ENCODE measurements at regions not wholly inside any gene's neighbourhood (a gene's known extent, or its start where the extent isn't known, plus 50 kb on each side); places are given as distances from the start of the nearest gene placed in this dataset.
A peak's percentile ranks its signal among the peaks of the same experiment; 100 is the strongest.

GRCh38 chr6:104537180-104537579, 322.5 kb downstream of the HACE1 start (continued):
- peak; percentile 58 for TF ChIP-seq PBX3 (IDR thresholded peaks at IDR 0.05)
- no peak for TF ChIP-seq ZBTB33 (IDR thresholded peaks at IDR 0.05; ENCODE audit: borderline replicate concordance, low read depth)
- peak; percentile 41; the same call in 1 of the 2 replicates for TF ChIP-seq MEF2A (IDR thresholded peaks at IDR 0.05; ENCODE audit: borderline replicate concordance, low read depth)
- no peak for TF ChIP-seq USF1 (IDR thresholded peaks at IDR 0.05; ENCODE audit: borderline replicate concordance, low read depth)
- no peak for TF ChIP-seq GATA2 (CRISPR knock-in tag; IDR thresholded peaks at IDR 0.05)
- TF ChIP-seq FOSL2 (IDR thresholded peaks at IDR 0.05; ENCODE audit: borderline replicate concordance, low read depth), result peak; percentile 64
- no peak for TF ChIP-seq CHD2 (IDR thresholded peaks at IDR 0.05; ENCODE audit: low read length, partially characterized antibody)
- no peak for TF ChIP-seq ELF1 (IDR thresholded peaks at IDR 0.05)
- no peak for TF ChIP-seq MAX (IDR thresholded peaks at IDR 0.05; ENCODE audit: low read depth)
- no peak for TF ChIP-seq TAF1 (IDR thresholded peaks at IDR 0.05; ENCODE audit: borderline replicate concordance, low read depth, low read length)
- TF ChIP-seq GABPA (IDR thresholded peaks at IDR 0.05; ENCODE audit: low read depth), result no peak

GRCh38 chr6:104532462-104532861, 327.3 kb downstream of the HACE1 start:
- 73% methylated on average over 3 of the region's 3 CpGs for WGBS (ENCODE audit: low lambda C conversion rate)
- Histone ChIP-seq H3F3A (replicated peaks; ENCODE audit: insufficient read depth) (no peaks in the 10 kb centered on the region), H3K9ac (no peak overlapping the region), H3K36me3 (replicated peaks in 1 of 2; ENCODE audit: control insufficient read depth in 1 of 2, insufficient read depth in 2 of 2, low read length in 1 of 2) (no peaks in the 10 kb centered on the region), H3K9me2 (no peaks in the 10 kb centered on the region), H3K9me3 (no peaks in the 10 kb centered on the region), H3K27ac (ENCODE audit: low read depth in 2 of 2, low read length in 1 of 2) (no peak overlapping the region), H2AFZ (ENCODE audit: low read depth) (no peak overlapping the region), H3K4me2 (no peak overlapping the region), H4K20me1 (ENCODE audit: insufficient read depth) (no peaks in the 10 kb centered on the region), H3K79me2 (ENCODE audit: insufficient read depth) (no peaks in the 10 kb centered on the region), H3K27me3 (ENCODE audit: insufficient read depth) (no peaks in the 10 kb centered on the region), H3K4me1 (ENCODE audit: control insufficient read depth in 1 of 2, insufficient read depth in 2 of 2, low read depth in 1 of 2, low read length in 1 of 2) (0 out of 4 replicates have a peak, but pooled peaks cover 0 to 3% of the 10 kb centered on the region in 2 experiments), H3K4me3 (ENCODE audit: low read depth in 2 of 2, low read length in 1 of 2) (no peak overlapping the region)
- ChIA-PET CTCF (no interaction called here), POLR2A (no interaction called here)
- no peak for DNase-seq
- no peak for TF ChIP-seq RFX5 (IDR thresholded peaks at IDR 0.05; ENCODE audit: low read length)
- TF ChIP-seq FOSL2 (IDR thresholded peaks at IDR 0.05; ENCODE audit: borderline replicate concordance, low read depth), result no peak
- no peak for TF ChIP-seq SMC3 (IDR thresholded peaks at IDR 0.05; ENCODE audit: low read depth, low read length)
- TF ChIP-seq NFIC (IDR thresholded peaks at IDR 0.05; ENCODE audit: borderline replicate concordance), result no peak
- no peak for TF ChIP-seq CHD2 (IDR thresholded peaks at IDR 0.05; ENCODE audit: low read length, partially characterized antibody)
- no peak for TF ChIP-seq YY1 (IDR thresholded peaks at IDR 0.05; ENCODE audit: low read depth)
- TF ChIP-seq REST (IDR thresholded peaks at IDR 0.05; ENCODE audit: low read depth, low read length), result no peak
- no peak for TF ChIP-seq MAX (IDR thresholded peaks at IDR 0.05; ENCODE audit: low read depth)
- no peak for TF ChIP-seq PBX3 (IDR thresholded peaks at IDR 0.05)
- no peak for TF ChIP-seq ZBTB33 (IDR thresholded peaks at IDR 0.05; ENCODE audit: borderline replicate concordance, low read depth)
